Neural progenitor cell (in vitro differentiated cells): ENCODE measurements at regions not wholly inside any gene's neighbourhood (a gene's known extent, or its start where the extent isn't known, plus 50 kb on each side); places are given as distances from the start of the nearest gene placed in this dataset.

Experiments
- CTCF ChIP-seq: fragments of 200-600 bp; sonication (generic); IDR thresholded peaks from 2 replicates; pipeline ENCODE4 v1.5.1; 2017; ENCODE audit warnings: antibody characterized with exemption, mild to moderate bottlenecking
- EZH2 ChIP-seq: fragments of 200-600 bp; sonication (generic); IDR thresholded peaks from 2 replicates; pipeline ENCODE4 v1.6.1; 2017; ENCODE audit warnings: antibody characterized with exemption, mild to moderate bottlenecking, moderate library complexity
- EZH2phosphoT487 ChIP-seq: fragments of 200-600 bp; sonication (generic); IDR thresholded peaks from 2 replicates; pipeline ENCODE4 v1.6.1; 2017; ENCODE audit warnings: antibody characterized with exemption

- TF ChIP-seq EZH2phosphoT487: no peak
- TF ChIP-seq CTCF: no peak
- TF ChIP-seq EZH2: no peak
Observed at GRCh38 chr14:43043850-43044249, 1437.2 kb downstream of the LRFN5 start.
